Umbilical cord (tissue), 1 donor: ENCODE measurements at regions not wholly inside any gene's neighbourhood (a gene's known extent, or its start where the extent isn't known, plus 50 kb on each side); places are given as distances from the start of the nearest gene placed in this dataset.

ENCODE experiments used
- DNase-seq: peaks from one replicate; pipeline ENCODE4 v3.0.0-alpha.2; 2015; ENCODE audit warnings: low spot score

- no peak for DNase-seq
Measured at GRCh38 chr2:180739070-180739469, 241.3 kb upstream of the UBE2E3 start.

- no peak for DNase-seq
Measured at GRCh38 chr2:180735799-180736198, 244.6 kb upstream of the UBE2E3 start.

GRCh38 chr2:180734382-180734781 lies 246.0 kb upstream of the UBE2E3 start:
- no peak for DNase-seq

DNA sequence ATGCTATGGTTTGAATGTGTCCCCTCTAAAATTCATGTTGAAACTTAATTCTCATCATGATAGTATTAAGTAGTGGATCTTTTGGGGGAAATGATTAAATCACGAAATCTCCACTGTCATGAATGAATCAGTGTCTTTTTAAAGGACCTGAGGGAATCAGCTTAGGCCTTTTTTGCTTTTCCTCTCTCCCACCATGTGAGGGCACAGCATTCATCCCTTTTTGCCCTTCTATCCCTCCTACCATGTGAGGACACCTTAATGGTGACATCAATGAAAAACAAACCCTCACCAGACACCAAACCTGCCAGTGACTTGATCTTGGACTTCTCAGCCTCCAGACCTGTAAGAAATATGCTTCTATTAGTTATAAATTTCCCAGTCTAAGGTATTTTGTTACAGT lies 247.1 kb upstream of the UBE2E3 start:
- no peak for DNase-seq

DNA sequence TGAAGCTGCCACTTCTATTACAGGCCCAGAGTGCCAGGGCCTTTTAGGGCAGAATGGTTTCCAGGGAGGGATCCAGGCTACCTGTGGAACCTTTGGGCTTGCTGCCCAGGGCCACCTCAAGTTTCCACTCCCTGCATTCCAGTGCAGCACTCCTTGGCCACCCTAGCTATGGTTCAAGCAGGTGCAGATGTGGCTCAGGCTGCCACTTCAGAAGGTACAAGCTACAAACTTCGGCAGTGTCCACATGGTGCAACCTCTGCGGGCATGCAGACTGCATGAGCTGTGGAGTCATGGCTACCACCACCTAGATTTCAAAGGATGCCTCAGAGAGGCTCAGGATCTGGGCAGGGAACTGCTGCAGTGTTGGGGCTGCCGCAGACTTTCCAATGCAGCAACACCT lies 248.1 kb upstream of the UBE2E3 start:
- no peak for DNase-seq

GRCh38 chr2:180730976-180731375 lies 249.4 kb upstream of the UBE2E3 start:
- DNase-seq = no peak

DNA sequence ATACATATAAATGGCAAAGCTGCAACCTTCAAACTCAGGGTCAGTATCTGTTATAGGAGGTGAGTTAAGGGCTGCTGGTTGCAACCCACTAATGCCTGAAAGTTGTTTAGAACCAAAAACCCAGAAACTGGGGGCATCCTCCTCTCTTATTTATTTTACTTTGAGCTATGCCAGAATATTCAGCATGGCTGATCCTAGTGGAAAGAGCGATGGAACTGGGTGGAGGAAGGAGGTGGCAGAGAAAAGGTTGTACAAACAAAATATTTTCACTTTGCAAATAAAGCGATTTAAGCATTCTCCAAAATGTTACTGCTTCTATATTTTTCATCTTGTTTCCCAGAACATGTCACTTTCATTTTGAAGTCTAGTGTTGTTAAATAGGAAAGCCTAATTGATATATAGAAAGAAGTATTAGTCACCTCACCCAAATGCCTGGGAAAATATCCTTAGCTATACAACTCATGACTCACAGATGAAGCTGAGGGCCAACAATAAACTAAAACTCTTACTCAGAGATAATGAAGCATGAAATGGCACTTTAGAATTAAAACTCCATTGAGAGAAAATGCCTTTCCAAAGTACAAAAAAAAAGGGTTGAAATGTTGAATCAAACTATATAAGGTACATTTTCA lies 251.4 kb upstream of the UBE2E3 start:
- DNase-seq = no peak

- no peak for DNase-seq
Measured at GRCh38 chr2:180723712-180724111, 256.7 kb upstream of the UBE2E3 start.

DNA sequence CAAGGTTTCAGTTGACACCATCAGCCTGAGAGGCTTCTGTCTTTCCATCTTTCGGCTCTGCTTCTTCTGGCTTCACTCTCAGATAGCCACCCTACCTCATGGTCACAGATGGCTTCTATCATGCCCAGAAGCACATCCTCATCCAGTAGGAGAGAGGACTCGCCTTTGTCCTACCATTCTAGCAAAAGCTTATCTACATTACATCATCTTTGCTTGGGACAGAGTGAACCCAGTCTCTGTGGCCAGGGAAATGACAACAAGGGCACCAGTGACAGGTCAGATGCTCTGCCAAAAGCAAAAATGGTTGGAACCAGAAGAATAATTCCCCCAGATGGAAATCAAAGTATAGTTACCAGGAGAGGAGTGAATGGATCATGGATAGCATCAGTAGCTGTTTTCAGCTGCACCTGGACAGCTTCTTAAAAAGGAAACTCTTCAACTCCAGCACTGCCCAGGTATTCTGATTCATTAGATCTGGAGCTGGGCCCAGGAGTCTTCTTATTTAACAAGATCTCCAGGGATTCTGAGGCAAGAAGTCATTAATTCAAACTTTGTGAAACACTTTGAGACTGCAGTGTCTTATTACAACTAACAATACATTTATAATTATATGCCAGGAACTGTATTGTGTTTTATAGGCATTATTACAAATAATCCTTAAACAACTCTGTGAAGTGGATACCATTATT lies 257.7 kb upstream of the UBE2E3 start:
- DNase-seq = peak; percentile 13

DNA sequence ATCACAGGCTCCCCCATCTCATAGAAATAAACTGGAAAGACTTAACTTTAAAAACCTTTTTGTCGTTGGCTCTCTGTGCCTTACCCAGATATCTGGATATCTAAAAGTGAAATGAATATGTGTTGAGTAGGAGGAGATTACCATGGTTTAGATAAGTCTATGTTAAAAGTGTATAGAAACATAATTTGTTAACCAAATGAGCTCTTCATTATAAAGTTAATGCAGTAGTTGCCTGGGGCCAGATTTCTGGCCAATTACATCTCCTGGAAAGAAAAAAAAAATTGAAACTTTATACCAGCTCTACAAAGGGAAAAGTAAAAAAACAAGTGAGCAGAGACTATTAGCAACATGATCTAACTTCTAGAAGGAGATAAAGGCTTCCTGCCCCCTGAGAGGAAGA lies 259.6 kb upstream of the UBE2E3 start:
- DNase-seq = no peak

GRCh38 chr2:180717588-180717987 lies 262.8 kb upstream of the UBE2E3 start:
- no peak for DNase-seq

DNA sequence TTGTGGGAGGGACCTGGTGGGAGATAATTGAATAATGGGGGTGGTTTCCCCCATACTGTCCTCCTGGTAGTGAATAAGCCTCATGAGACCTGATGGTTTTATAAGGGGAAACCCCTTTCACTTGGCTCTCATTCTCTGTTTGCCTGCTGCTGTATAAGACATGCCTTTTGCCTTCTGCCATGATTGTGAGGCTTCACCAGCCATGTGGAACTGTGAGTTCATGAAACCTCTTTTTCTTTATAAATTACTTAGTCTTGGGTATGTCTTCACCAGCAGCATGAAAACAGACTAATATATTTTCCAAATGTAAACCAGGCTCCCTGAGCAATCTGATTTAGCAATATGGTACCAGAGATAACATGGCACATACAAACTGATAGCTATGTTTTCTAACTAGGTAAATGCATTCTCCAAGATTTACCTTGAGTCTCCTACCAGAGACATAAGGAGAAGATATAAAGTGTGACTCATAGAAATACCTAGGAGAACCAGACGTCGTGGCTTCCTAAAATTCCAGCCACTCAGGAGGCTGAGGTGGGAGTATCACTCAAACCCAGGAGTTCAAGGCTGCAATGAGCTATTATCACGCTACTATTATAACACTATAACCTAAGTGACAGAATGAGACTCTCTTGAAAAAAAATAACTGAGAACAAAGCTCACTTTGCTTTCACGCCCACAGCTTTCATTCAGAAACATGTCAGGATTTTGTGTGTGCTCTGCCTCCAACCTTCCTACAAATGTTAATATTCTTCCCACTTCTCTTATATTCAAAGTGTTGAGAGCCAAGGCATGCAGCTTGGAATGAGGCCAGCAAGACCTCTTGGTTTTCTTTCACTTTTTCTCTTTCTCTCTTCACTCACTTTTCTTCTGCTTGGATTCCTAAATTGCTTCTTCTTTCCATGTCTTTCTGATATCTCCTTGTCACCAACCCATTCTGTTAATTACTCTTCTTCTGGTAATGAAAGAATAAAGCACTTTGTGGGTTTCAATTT lies 263.9 kb upstream of the UBE2E3 start:
- no peak for DNase-seq

DNA sequence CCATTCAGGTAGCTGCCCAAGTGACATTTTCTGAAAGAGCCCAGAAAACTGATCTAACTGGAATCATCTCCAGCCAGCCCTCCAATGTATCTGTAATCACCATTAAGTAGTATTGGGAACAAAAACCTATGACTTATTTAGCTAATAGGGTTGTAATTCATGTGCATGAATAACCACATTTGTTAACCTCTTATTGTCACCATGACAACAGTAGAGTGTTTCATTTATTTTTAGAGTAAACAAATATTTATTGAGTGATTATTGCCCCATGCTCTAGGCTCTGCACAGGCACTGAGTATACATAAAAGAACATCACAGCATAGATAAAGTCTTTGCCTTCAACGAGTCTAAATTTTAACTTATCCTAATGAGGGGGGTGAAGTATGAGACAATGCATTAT lies 265.4 kb upstream of the UBE2E3 start:
- no peak for DNase-seq

- no peak for DNase-seq
Measured at GRCh38 chr2:180709392-180710145, 270.8 kb upstream of the UBE2E3 start.

DNA sequence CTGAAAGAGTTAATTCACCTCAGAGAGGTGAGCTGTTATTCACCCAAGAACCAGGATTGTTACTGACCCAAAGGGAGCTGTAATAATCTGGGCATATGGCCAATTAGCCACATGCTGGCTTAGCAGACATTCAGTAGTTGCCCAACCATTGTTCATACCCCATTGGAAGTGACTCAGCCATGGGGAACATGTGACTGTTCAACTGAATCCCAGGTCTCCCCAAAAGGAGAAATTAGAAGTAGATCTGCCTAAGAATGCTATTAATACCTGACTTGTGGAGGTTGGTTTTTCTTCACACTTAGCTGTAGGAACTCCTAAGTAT lies 272.6 kb upstream of the UBE2E3 start:
- no peak for DNase-seq

DNA sequence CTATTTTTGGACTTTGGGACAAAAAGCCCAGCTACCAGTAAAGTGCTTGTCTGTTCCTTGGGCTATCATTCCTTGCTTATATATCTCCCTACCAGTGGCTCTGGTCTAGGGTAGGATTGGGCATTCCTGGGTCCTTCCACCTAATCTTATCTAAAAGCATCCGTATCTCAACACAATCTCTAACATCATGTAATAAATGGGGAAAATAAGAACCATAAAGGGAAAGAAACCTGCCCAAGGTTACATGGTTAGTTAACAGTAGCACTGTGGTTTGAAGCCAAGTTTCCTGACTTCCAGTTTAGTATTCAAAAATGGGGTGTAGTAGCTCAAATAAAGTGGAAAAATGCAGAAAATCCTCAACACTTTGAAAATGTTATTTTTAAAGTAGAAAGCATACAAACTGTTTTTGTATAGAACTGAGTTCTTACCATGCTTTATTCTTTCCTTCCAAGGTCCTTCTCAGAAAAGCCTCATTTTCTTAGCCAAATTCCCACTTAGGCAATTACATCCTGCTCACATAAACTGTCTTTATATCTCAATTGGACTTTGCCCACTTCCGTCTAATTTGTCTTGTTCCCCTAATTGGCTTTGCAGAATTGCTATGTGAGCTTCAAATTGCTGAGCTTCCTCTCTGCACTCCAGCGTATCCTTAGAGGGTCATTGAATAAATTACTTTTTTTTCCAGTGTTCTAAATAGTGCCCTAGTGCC lies 273.1 kb upstream of the UBE2E3 start:
- no peak for DNase-seq

DNA sequence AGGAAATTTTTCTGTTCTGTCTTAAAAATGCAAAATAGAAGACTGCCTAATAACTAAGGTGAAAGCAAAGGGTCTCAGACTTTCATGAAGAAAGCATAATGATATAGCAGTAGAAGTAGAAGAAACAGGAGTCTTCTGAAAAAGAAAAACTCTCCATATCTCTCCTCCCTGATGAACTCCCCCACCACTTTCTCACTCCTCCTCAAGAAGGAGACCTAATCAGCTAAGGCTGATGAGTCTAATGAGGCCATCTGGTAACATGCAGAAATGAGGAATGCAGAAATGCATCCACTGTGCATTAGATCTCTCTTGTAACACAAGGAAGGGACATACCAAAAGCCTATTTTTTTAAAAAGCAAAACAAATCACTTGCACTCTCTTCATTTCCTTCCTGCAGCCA lies 273.7 kb upstream of the UBE2E3 start:
- DNase-seq = no peak

DNA sequence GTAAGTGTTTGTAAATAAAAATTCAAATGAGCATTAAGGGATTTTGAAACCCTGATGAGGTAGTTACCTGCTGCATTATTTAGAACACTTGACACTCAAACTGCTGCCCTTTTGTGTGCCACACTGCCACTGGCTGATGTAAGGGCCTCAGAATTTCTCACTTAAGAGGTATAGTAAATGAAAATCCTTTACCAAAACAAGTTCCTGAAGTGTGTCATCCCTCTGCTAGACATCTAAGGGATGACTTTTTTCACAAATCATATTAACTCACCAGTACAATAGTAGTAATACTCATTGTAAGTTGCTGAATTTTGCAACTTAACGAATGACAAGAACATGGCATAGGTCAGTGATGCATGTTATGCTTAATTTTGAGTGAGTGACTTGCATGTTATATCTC lies 274.9 kb upstream of the UBE2E3 start:
- DNase-seq = no peak

- DNase-seq = no peak
Measured at GRCh38 chr2:180705122-180705521, 275.3 kb upstream of the UBE2E3 start.

DNA sequence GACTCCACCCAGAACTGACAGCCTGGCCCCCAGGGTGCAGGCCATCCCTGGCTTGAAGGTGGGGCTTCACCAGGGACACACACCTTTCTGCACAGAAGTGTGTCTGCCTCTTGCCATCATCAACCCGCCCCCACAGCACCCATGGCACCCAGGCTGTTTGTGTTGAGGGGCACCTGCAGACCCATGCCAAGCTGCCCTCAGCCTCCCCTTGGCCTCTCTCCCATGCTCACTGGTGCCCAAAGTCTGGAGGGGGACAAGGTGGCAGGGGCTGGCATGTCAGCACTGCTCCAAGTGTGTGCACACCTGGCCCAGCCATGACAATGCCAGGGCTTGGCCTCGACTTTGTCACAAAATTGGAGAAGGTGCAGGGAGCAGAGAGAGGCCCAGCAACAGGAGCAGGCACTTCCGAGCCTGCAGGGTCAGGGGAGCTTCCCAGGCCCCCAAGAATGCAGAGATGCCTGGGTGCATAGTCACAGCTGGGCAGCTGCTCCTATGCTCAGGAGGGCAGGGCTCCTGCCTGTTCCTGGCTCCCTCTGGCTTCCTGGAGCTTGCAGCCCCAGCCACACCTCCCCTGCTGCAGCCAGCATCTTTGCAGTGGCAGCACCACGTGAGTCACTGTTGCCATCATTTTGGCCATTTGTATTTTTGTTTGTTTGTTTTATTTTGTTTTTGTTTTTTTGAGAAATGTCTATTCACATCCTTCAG lies 280.6 kb upstream of the UBE2E3 start:
- DNase-seq = no peak

- no peak for DNase-seq
Measured at GRCh38 chr2:180698668-180699067, 281.7 kb upstream of the UBE2E3 start.
